CD4-positive, alpha-beta T cell treated with Interleukin-12 subunit alpha and Interleukin-12 subunit beta, for 1 hour (primary cell): ENCODE measurements at regions not wholly inside any gene's neighbourhood (a gene's known extent, or its start where the extent isn't known, plus 50 kb on each side); places are given as distances from the start of the nearest gene placed in this dataset.
"Not testable (repeated sequence)": the region's sequence is repeated elsewhere in the genome, so short reads cannot be mapped to it uniquely, and the experiment has no call there.

Source experiments
- DNase-seq: peaks from one replicate; pipeline ENCODE4 v3.0.0-alpha.2; 2020

DNA sequence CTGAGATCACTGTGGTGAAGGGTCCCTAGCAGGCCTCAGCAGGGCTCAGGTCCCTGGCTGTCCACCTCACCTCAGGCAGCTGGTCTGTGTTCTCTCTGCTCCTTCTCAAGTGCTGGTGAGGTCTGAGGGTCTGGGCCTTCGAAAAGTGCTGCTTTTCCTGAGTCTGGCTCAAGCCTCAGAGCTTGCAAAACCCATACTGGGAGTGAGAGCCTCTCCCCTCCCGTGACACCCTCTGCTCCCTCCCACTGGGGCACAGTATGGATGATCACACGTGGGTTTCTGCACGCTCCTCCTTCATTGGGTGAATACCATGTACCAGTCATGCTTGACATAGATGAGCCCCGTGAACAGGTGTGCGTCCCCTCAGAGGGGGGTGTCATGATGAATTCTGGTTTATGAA, 73.3 kb upstream of the WASF3 start:
- no peak for DNase-seq

GRCh38 chr13:26485288-26485687, 72.2 kb upstream of the WASF3 start:
- no peak for DNase-seq

DNA sequence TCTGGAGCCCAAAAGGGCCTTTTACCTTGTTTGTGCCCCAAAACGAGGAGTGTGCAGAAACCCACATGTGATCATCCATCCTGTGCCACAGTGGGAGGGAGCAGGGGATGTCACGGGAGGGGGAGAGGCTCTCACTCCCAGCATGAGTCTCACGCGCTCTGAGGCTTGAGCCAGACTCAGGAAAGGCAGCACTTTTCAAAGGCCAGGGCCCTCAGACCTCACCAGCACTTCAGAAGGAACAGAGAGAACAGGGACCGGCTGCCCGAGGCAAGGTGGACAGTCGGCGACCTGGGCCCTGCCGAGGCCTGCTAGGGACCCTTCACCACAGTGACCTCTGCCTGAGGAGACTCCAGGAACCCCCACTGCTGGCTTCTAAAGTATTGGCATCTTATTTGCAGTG, 71.7 kb upstream of the WASF3 start:
- no peak for DNase-seq

DNA sequence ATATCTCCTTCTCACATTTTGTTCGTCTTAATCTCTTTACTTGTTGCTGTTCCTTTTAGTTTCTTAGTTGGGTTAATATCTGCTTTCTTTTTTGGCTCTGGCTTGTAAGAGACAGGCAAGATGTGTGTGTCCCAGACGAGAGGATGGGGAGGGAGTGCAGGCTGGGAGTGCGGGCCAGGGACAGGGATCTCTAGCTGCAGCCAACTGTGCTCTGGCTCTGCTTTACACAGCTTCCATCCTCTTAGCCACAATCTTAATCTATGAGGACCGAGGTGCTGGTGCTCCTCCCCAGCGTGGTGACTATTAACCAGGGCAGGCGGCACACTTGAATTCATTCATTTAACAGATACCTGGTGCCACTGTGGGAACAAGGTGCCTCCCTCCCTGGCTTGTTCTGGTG, 70.9 kb upstream of the WASF3 start:
- DNase-seq, result no peak

GRCh38 chr13:26487781-26488180, 69.7 kb upstream of the WASF3 start:
- no peak for DNase-seq

DNA sequence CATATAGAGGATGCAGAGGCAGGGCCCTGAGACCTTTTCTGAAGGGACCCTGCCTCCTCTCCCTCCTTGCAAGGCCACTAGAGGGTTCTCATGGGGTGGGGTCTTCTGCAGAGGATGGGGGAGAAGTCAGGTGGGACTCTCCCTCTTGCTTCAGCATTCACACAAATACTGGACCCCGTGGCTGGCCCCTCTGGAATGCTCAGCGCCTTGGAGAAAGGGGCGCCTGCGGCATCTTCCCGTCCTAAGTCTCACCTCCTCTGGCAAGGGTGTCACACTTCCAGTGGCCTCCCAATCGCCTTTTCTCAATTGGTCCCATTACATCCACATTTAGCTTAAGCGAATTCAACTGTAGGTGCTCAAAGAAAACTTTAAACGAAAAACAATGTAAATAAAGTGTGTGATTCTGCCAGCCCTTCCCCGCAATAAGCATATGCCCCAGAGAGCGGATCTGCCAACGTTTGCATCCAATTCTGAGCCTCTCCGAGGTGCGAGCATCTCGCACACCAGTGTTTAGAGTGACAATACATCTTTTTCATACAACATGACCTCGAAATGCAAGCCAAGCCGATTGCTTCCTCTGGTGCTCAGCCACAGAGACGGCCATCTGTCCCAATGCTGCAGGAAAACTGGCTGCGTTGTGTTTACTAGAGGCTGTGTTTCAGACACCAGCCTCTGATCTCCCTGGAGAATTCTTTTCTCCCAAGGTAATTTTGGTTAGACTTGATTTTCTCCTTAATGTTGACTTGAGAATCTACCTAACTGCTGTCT, 69.1 kb upstream of the WASF3 start:
- DNase-seq, result no peak

GRCh38 chr13:26492301-26492700, 65.2 kb upstream of the WASF3 start:
- DNase-seq, result not testable (repeated sequence)

GRCh38 chr13:26494571-26495195, 62.8 kb upstream of the WASF3 start:
- DNase-seq, result no peak

DNA sequence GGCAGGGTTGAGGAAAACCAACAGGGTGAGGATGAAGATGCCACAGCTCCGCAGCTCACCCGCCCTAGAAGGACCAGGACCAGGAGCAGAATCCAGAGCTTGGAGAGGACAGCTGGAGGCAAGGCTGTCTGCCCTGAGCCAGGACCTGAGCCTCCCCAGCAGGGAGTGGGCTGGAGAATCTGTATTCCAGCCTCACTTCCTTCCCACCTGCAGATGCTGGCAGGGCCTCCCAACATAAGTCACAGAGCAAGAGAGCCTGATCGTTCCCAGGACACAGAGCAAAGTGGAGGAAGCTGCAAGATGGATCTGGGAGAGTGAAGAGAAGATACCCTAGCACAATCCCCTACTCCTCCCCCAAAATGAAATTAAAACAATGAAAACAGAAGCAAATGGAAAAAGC, 61.7 kb upstream of the WASF3 start:
- DNase-seq, result no peak

DNA sequence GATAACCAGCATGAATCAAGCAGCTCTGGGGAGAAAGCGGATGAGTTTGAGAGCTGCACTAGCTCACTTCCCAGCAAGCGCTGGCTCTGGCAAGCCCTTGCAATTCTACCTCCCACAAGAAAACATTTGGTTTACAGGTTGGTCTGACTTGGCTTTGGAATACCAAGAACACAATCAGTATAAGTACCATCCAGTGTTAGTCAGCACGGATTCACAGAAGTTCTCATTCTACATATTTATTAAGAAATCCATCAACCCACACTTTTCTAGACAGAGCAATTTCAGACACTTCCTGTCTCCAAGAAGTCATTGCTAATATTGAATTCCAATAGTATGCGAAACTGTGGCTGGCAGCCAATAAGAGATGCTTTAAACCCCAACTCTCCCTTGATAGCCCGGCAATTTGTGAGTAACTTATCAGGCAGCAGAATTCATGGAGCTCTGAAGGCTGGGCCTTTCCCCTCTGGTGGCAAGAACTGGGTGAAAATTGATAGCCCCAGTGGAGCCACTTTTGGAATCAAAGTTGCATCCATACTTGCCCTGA, 59.4 kb upstream of the WASF3 start:
- no peak for DNase-seq

DNA sequence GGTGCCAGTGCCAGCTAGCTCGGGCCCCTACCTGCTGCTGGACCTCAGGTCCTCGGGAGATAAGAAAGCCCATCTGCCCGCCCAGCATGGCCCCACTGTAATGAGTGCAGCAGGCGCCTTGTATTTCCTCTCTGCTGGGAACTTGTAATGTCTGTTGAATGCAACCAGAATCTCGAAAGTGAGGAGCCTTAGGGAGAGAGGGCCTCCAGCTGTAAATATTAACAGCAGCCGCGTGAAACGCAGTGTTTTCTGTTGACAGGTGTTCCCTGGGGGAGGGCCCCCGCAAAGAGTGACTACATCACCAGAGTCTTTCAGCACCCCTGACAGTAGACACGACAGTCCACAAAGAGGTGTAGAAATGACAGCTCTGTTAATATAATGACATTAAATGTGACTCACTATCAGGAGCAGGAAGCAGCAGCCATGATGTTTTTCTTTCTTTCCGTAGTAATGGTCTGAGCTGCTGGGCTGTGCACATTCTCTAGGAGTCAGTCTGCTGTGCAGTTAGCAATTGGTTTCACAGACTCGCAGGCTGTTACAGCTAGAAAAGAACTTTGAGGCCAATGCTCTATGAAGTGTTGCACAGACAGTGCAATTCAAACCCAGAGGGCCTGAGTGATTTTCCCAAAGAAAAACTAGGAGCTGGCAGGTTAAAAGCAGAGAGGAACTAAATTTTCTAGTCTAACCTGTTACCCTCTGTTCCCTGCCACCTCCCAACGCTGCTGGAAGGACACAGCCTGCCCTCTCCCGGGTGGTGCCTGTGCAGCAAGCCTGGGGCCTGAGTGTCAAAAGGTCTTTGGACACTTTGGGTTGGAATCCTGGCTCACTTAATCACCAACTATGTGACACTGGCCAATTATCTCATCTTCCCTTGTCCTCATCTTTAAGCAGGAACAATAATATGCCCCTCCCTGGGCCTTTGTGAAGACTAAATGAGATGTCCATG, 58.6 kb upstream of the WASF3 start:
- DNase-seq, result no peak

GRCh38 chr13:26500618-26501320, 56.7 kb upstream of the WASF3 start:
- no peak for DNase-seq

- DNase-seq, result no peak
Observed at GRCh38 chr13:26501641-26502040, 55.8 kb upstream of the WASF3 start.

DNA sequence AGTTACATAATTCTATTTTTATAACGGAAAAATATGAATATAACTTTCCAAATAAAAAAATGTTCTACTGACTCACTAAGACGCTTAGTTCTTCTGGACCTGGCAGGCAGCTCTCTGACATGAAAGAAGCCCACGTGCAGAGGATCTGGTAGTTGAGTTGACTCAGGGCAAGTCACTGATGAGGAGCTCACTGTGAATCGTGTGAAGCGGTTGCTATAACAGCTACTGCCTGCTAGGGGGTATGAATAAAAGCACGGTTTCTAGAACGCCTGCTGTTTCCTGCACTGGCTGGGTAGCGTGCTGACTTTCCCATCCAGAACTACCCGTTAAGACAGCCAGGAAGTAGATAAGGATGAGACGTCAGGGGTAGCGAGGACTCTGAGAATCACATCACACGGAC, 54.7 kb upstream of the WASF3 start:
- no peak for DNase-seq

GRCh38 chr13:26503826-26504594, 53.5 kb upstream of the WASF3 start:
- no peak for DNase-seq
